Activated T-cell treated with anti-CD3 and anti-CD28 coated beads, Interleukin-2, amount 50 U/mL, for 72 hours (primary cell): ENCODE measurements at regions not wholly inside any gene's neighbourhood (a gene's known extent, or its start where the extent isn't known, plus 50 kb on each side); places are given as distances from the start of the nearest gene placed in this dataset.
"Not testable (repeated sequence)": the region's sequence is repeated elsewhere in the genome, so short reads cannot be mapped to it uniquely, and the experiment has no call there.

Experiments used
- ATAC-seq, 2 donors: fragments of 150-1000 bp; cut with Tn5 transposase; replicated peaks in 1 of 2; 2 replicates each; pipeline ENCODE4 v1.10.0; 2021; ENCODE audit warnings: moderate library complexity in 2 of 2, mild to moderate bottlenecking in 1 of 2
- DNase-seq, 2 donors: peaks; one replicate each; pipeline ENCODE4 v3.0.0; 2021 to 2022; ENCODE audit warnings: mixed read lengths in 1 of 2
- H3K27ac Mint-ChIP-seq: one replicate; pipeline ENCODE4 v1.8.0; 2022; ENCODE audit warnings: mild to moderate bottlenecking, moderate library complexity, mixed read lengths
- H3K27me3 Mint-ChIP-seq: one replicate; pipeline ENCODE4 v1.8.0; 2022; ENCODE audit warnings: low read depth, mixed read lengths
- H3K36me3 Mint-ChIP-seq, 2 donors: one replicate each; pipeline ENCODE4 v1.8.0; 2022; ENCODE audit warnings: mixed read lengths in 2 of 2, mild to moderate bottlenecking in 1 of 2; ENCODE audit not compliant: insufficient read depth in 2 of 2
- H3K4me1 Mint-ChIP-seq: one replicate; pipeline ENCODE4 v1.8.0; 2022; ENCODE audit warnings: low read depth, mixed read lengths
- H3K4me3 Mint-ChIP-seq, 2 donors: one replicate each; pipeline ENCODE4 v1.8.0; 2022; ENCODE audit warnings: mild to moderate bottlenecking in 2 of 2, mixed read lengths in 2 of 2, moderate library complexity in 2 of 2
- H3K9me3 Mint-ChIP-seq, 2 donors: one replicate each; pipeline ENCODE4 v1.8.0; 2022; ENCODE audit warnings: mixed read lengths in 2 of 2

- no peak overlapping the region for H3K27ac Mint-ChIP-seq
- peaks cover 73% of the 10 kb centered on the region for H3K4me1 Mint-ChIP-seq
- H3K4me3 Mint-ChIP-seq, result peak overlapping the region; percentile 57 to 61
- peaks cover 0 to 2% of the 10 kb centered on the region in 2 donors for H3K9me3 Mint-ChIP-seq
- ATAC-seq (no peak), DNase-seq (no peak)
- H3K36me3 Mint-ChIP-seq, result peaks cover 0 to 4% of the 10 kb centered on the region in 2 donors
- H3K27me3 Mint-ChIP-seq, result no peaks in the 10 kb centered on the region
Measured at GRCh38 chr15:92848464-92848851, 51.7 kb upstream of the CHD2 start.

GRCh38 chr15:92848852-92849598 lies 51.1 kb upstream of the CHD2 start:
- Mint-ChIP-seq H3K4me1 (peaks cover 70% of the 10 kb centered on the region), H3K4me3 (peak overlapping the region; percentile 57 to 61), H3K36me3 (peaks cover 0 to 4% of the 10 kb centered on the region in 2 donors), H3K9me3 (peaks cover 0 to 2% of the 10 kb centered on the region in 2 donors), H3K27me3 (no peaks in the 10 kb centered on the region), H3K27ac (peak overlapping the region; percentile 58)
- ATAC-seq (peak; percentile 85 to 88), DNase-seq (peak in 1 of 2 donors; percentile 28)

DNA sequence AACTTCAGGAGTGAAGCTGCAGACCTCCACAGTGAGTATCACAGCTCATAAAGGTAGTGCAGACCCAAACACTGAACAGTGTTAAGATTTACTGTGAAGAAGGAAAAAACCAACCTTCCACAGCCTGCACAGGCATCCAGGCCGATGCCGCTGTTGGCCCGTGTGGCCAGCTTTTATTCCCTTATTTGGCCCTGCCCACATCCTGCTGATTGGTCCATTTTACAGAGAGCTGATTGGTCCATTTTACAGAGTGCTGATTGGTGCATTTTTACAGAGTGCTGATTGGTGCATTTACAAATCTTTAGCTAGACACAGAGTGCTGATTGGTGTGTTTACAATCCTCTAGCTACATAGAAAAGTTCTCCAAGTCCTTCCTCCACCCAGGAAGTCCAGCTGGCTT lies 49.9 kb upstream of the CHD2 start:
- ATAC-seq, result peak; percentile 45 to 48
- H3K36me3 Mint-ChIP-seq, H3K9me3 Mint-ChIP-seq, H3K27me3 Mint-ChIP-seq: not testable (repeated sequence)
- peak overlapping the region; percentile 57 to 61 for H3K4me3 Mint-ChIP-seq
- H3K4me1 Mint-ChIP-seq, result peaks cover 58% of the 10 kb centered on the region
- peak; percentile 34 to 38 for DNase-seq
- H3K27ac Mint-ChIP-seq, result peak overlapping the region; percentile 70
